Breast epithelium (tissue), 4 donors: ENCODE measurements at regions not wholly inside any gene's neighbourhood (a gene's known extent, or its start where the extent isn't known, plus 50 kb on each side); places are given as distances from the start of the nearest gene placed in this dataset.

Source experiments
- DNase-seq, 2 donors: peaks; one replicate each; pipeline ENCODE4 v3.0.0-alpha.2; 2019; ENCODE audit warnings: low spot score in 2 of 2
- H3K27ac ChIP-seq, 2 donors: fragments of 200-600 bp; sonication (generic) in 1 of 2; one replicate each; pipeline ENCODE4 v1.5.1; 2016 to 2019; ENCODE audit warnings: mild to moderate bottlenecking in 1 of 2
- H3K27me3 ChIP-seq, 2 donors: fragments of 200-600 bp; sonication (generic) in 1 of 2; one replicate each; pipeline versions ENCODE4 v1.5.1 to v1.6.0; 2017 to 2019; ENCODE audit warnings: control low read depth in 1 of 2, mild to moderate bottlenecking in 1 of 2
- H3K36me3 ChIP-seq: fragments of 200-600 bp; one replicate; pipeline ENCODE4 v1.5.1; 2019
- H3K4me1 ChIP-seq, 2 donors: fragments of 200-600 bp; sonication (generic); one replicate each; pipeline ENCODE4 v1.5.1; 2016 to 2019; ENCODE audit warnings: control low read depth in 1 of 2
- H3K4me3 ChIP-seq, 3 donors: fragments of 200-600 bp; sonication (generic); 1 replicate in 2 of 3; 2 replicates in 1 of 3; pipeline ENCODE4 v1.5.1; 2016 to 2019; ENCODE audit warnings: mild to moderate bottlenecking in 3 of 3, moderate library complexity in 2 of 3
- H3K9me3 ChIP-seq, 2 donors: fragments of 200-600 bp; sonication (generic) in 1 of 2; one replicate each; pipeline ENCODE4 v1.5.1; 2016 to 2019; ENCODE audit warnings: control low read depth in 1 of 2
- POLR2A ChIP-seq: fragments of 450-650 bp; IDR thresholded peaks from one replicate; pipeline ENCODE4 v1.6.1; 2016; ENCODE audit warnings: antibody characterized with exemption, mild to moderate bottlenecking, moderate library complexity
- POLR2AphosphoS5 ChIP-seq, 3 donors: sonication (generic); formaldehyde crosslinking; IDR thresholded peaks; one replicate each; pipeline ENCODE4 v1.6.1; 2017; ENCODE audit warnings: antibody characterized with exemption in 3 of 3
- intact Hi-C: fragments of 100-400 bp; cut with DNase I; formaldehyde crosslinking; loops from one replicate; pipeline ENCODE4 v1.15.1; 2023; ENCODE audit warnings: low total_unique reads
- TF ChIP-seq, protein P1 (sequence below), 3 donors: fragments of 450-650 bp; IDR thresholded peaks; one replicate each; pipeline ENCODE4 v1.5.1; 2016 to 2017; ENCODE audit warnings: antibody characterized with exemption in 3 of 3, mild to moderate bottlenecking in 3 of 3, moderate library complexity in 3 of 3

DNA sequence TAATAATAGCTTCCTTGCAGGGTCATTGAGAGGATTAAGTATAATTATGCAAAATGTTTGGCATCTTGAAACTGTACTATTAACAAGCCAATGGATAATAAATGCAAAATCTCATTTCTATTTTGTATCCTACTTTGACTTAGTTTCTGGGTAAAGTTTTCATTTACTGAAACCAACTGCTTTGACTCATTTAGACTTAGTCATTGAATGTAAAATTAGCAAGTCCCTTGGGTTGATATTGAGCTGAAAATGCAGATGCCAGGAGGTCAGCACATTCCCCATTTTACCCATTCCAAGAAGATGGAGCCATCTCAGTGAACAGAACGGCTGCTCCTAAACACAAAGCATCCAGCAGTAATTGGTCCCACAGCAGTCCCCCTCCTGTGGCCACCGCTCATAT lies 74.7 kb upstream of the GATB start:
- H3K27me3 ChIP-seq, result no peaks in the 10 kb centered on the region
- no peak overlapping the region for H3K4me3 ChIP-seq

DNA sequence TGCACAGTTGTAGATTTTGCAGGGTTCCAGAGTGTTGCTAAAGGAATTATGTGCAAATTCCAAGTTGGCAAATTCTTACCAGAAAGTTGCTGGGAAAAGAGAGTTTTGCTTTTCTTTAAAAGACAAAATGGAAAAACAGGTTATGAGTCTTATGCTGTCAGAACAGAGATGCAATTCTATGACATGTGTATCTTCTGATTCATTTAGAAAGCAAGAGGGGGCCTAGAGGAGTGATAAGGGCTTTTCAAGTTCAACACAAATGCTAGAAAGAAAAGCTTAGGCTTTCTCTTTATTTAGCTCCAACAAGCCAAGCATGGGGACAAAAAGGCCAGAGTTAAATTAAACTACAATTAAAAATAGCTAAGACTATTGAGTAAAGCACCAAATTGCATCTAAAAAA lies 72.4 kb upstream of the GATB start:
- no peak overlapping the region for H3K27ac ChIP-seq
- H3K4me1 ChIP-seq, result no peaks in the 10 kb centered on the region
- TF ChIP-seq POLR2A (no peak), POLR2AphosphoS5 (IDR thresholded peaks at IDR 0.05) (no peak)
- TF ChIP-seq, protein P1, sequence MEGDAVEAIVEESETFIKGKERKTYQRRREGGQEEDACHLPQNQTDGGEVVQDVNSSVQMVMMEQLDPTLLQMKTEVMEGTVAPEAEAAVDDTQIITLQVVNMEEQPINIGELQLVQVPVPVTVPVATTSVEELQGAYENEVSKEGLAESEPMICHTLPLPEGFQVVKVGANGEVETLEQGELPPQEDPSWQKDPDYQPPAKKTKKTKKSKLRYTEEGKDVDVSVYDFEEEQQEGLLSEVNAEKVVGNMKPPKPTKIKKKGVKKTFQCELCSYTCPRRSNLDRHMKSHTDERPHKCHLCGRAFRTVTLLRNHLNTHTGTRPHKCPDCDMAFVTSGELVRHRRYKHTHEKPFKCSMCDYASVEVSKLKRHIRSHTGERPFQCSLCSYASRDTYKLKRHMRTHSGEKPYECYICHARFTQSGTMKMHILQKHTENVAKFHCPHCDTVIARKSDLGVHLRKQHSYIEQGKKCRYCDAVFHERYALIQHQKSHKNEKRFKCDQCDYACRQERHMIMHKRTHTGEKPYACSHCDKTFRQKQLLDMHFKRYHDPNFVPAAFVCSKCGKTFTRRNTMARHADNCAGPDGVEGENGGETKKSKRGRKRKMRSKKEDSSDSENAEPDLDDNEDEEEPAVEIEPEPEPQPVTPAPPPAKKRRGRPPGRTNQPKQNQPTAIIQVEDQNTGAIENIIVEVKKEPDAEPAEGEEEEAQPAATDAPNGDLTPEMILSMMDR (IDR thresholded peaks at IDR 0.05), result no peak
- no peaks in the 10 kb centered on the region for H3K9me3 ChIP-seq
- no peak for DNase-seq
- no peaks in the 10 kb centered on the region for H3K36me3 ChIP-seq
- intact Hi-C loops, result no loop called here
- H3K27me3 ChIP-seq, result no peaks in the 10 kb centered on the region
- no peak overlapping the region for H3K4me3 ChIP-seq

More for the DNA sequence above, 74.7 kb upstream of the GATB start:
- no peaks in the 10 kb centered on the region for H3K4me1 ChIP-seq
- H3K9me3 ChIP-seq, result no peaks in the 10 kb centered on the region
- H3K27ac ChIP-seq, result no peak overlapping the region
- intact Hi-C loops, result no loop called here
- no peak for DNase-seq
- no peaks in the 10 kb centered on the region for H3K36me3 ChIP-seq
- no peak for TF ChIP-seq POLR2A

DNA sequence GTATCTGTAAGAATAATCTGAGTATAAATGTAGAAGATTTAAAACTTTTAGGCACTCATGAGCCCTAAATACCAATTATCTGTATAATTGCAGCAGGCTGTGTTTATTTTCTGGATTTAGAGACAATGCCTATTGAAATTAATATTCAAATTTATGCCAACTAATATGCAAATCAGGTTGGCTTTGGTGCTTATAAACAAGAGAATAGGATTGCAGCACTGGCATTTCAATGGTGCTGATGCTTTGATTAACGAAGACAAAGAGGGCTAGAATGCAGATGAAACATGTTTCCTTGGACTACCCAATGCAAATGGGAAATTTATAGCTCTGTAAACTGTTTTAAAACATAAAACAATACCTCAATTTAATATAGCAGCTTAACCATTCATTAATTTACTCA lies 70.7 kb upstream of the GATB start:
- DNase-seq, result no peak
- no peaks in the 10 kb centered on the region for H3K4me1 ChIP-seq
- no peaks in the 10 kb centered on the region for H3K27me3 ChIP-seq
- intact Hi-C loops, result no loop called here
- no peak overlapping the region for H3K27ac ChIP-seq
- no peak overlapping the region for H3K4me3 ChIP-seq
- no peaks in the 10 kb centered on the region for H3K36me3 ChIP-seq
- no peak for TF ChIP-seq POLR2AphosphoS5 (IDR thresholded peaks at IDR 0.05)
- TF ChIP-seq, protein P1 (IDR thresholded peaks at IDR 0.05), result no peak
- TF ChIP-seq POLR2A, result no peak
- peaks cover 0 to 2% of the 10 kb centered on the region in 2 donors for H3K9me3 ChIP-seq

DNA sequence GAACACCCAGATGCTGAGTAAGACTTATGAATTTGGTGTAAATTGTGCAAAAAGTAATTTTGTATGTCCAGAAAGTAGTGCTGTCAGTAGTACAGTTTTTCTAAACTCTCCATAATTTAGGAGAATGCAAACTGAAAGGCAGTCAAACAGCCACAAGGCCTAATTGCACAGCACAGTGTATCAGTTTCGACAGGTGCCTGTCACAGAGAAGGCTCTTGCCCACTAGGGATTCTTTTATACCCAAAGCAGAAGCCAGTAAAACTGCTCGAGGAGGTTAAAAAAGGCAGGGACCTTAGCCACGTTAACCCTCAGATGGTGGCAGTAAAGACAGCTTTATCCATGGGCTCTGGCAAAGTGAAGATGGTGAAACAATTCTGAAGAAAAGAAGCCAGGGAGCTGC lies 69.4 kb upstream of the GATB start:
- H3K36me3 ChIP-seq, result no peaks in the 10 kb centered on the region
- peaks cover 0 to 10% of the 10 kb centered on the region in 2 donors for H3K9me3 ChIP-seq
- no peaks in the 10 kb centered on the region for H3K4me1 ChIP-seq
- DNase-seq, result no peak
- H3K27me3 ChIP-seq, result no peaks in the 10 kb centered on the region
- H3K4me3 ChIP-seq, result no peak overlapping the region
- TF ChIP-seq POLR2A (no peak), POLR2AphosphoS5 (IDR thresholded peaks at IDR 0.05) (no peak)
- H3K27ac ChIP-seq, result no peak overlapping the region
- intact Hi-C loops, result no loop called here

DNA sequence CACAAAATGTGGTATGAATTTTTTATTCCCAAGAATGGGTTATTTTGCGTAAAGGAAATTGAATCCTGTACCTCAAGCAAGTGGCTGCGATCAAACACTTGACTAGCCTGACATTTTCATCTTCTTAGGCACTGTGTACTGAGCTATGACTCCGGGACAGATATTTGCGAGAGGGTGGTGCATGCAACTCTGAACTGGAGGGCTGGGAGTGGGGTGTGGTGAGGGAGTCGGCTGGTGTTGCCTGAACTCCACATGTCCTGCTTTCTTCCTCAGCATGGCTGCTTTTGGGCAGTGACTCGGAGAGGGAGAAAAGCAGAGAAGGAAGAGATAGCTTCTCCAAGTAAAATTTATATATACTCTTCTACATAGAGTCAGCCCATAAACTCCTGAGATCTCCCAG lies 68.5 kb upstream of the GATB start:
- H3K4me3 ChIP-seq, result no peak overlapping the region
- no peaks in the 10 kb centered on the region for H3K4me1 ChIP-seq
- TF ChIP-seq, protein P1 (IDR thresholded peaks at IDR 0.05), result no peak
- TF ChIP-seq POLR2AphosphoS5 (IDR thresholded peaks at IDR 0.05) (no peak), POLR2A (no peak)
- H3K9me3 ChIP-seq, result peaks cover 0 to 10% of the 10 kb centered on the region in 2 donors
- no peaks in the 10 kb centered on the region for H3K36me3 ChIP-seq
- no peak for DNase-seq
- no peak overlapping the region for H3K27ac ChIP-seq
- H3K27me3 ChIP-seq, result no peaks in the 10 kb centered on the region
- intact Hi-C loops, result no loop called here

DNA sequence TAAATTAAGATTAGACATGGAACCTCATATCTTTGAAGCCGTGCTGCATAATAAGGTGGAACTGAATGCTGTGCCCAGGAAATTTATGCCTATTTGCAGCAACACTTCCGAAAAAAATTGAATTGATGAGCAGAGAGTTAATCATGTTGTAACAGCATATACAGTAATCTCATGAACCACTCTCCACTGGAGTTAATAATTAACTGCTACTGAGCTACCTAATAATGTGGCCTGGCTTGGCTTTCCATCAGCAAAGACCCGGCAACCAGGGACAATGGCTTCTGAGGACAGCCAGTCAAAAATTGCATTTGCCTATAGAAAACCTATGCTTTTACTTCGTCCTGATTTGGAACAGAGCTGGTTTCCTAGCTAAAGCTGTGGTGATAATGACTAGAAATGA lies 63.8 kb upstream of the GATB start:
- Histone ChIP-seq H3K27me3 (no peaks in the 10 kb centered on the region), H3K9me3 (peaks cover 0 to 10% of the 10 kb centered on the region in 2 donors), H3K27ac (no peak overlapping the region), H3K4me1 (no peaks in the 10 kb centered on the region), H3K36me3 (no peaks in the 10 kb centered on the region), H3K4me3 (no peak overlapping the region)
- TF ChIP-seq, protein P1 (IDR thresholded peaks at IDR 0.05), result no peak
- TF ChIP-seq POLR2AphosphoS5 (IDR thresholded peaks at IDR 0.05), result no peak
- TF ChIP-seq POLR2A, result no peak
- no peak for DNase-seq
- intact Hi-C loops, result no loop called here
